ENCODE measurements at regions not wholly inside any gene's neighbourhood (a gene's known extent, or its start where the extent isn't known, plus 50 kb on each side); places are given as distances from the start of the nearest gene placed in this dataset.

- no peak overlapping the region for H3K4me3 ChIP-seq (ENCODE audit: low read length)
- no peak for TF ChIP-seq CTCF (conservative IDR thresholded peaks at IDR 0.05)
- no peak overlapping the region for H3K4me3 Mint-ChIP-seq
- no peaks in the 10 kb centered on the region for H3K4me1 ChIP-seq (ENCODE audit: control insufficient read depth, insufficient read depth, low read length)
- no peak overlapping the region for H3K27ac Mint-ChIP-seq
- H3K36me3 Mint-ChIP-seq (ENCODE audit: low read depth) = no peaks in the 10 kb centered on the region
- no peaks in the 10 kb centered on the region for H3K27me3 ChIP-seq (ENCODE audit: control insufficient read depth, insufficient read depth, low read length, poor library complexity, severe bottlenecking)
- H3K4me1 Mint-ChIP-seq = no peaks in the 10 kb centered on the region
- H3K27me3 Mint-ChIP-seq (ENCODE audit: insufficient read depth) = no peaks in the 10 kb centered on the region
- no peak overlapping the region for H3K9ac ChIP-seq (ENCODE audit: extremely low read depth, low read length, poor library complexity, severe bottlenecking)
- DNase-seq = no peak
- 83 to 92% methylated on average over 1 to 3 of the region's 4 CpGs for WGBS, 2 experiments (ENCODE audit: insufficient coverage in 1 of 2, insufficient read length in 1 of 2)
- no peaks in the 10 kb centered on the region for H3K9me3 Mint-ChIP-seq
- no peaks in the 10 kb centered on the region for H3K9me3 ChIP-seq (ENCODE audit: control insufficient read depth, low read length)
- no peak overlapping the region for H3K27ac ChIP-seq (ENCODE audit: low read depth, low read length)
- H3K36me3 ChIP-seq (ENCODE audit: control insufficient read depth, insufficient read depth, low read length) = no peaks in the 10 kb centered on the region
Measured at GRCh38 chr1:87844251-87844650, 515.6 kb downstream of the LMO4 start.

GRCh38 chr1:87851490-87851889 is 522.8 kb downstream of the LMO4 start:
- no peaks in the 10 kb centered on the region for H3K27me3 Mint-ChIP-seq (ENCODE audit: insufficient read depth)
- no peak overlapping the region for H3K9ac ChIP-seq (ENCODE audit: extremely low read depth, low read length, poor library complexity, severe bottlenecking)
- no peak overlapping the region for H3K27ac ChIP-seq (ENCODE audit: low read depth, low read length)
- no peak for TF ChIP-seq CTCF (conservative IDR thresholded peaks at IDR 0.05)
- no peaks in the 10 kb centered on the region for H3K4me1 Mint-ChIP-seq
- no peak overlapping the region for H3K4me3 ChIP-seq (ENCODE audit: low read length)
- H3K4me3 Mint-ChIP-seq = no peak overlapping the region
- no peaks in the 10 kb centered on the region for H3K9me3 ChIP-seq (ENCODE audit: control insufficient read depth, low read length)
- no peaks in the 10 kb centered on the region for H3K9me3 Mint-ChIP-seq
- no peaks in the 10 kb centered on the region for H3K4me1 ChIP-seq (ENCODE audit: control insufficient read depth, insufficient read depth, low read length)
- no peak overlapping the region for H3K27ac Mint-ChIP-seq
- DNase-seq = no peak
- no peaks in the 10 kb centered on the region for H3K36me3 Mint-ChIP-seq (ENCODE audit: low read depth)
- no peaks in the 10 kb centered on the region for H3K36me3 ChIP-seq (ENCODE audit: control insufficient read depth, insufficient read depth, low read length)
- H3K27me3 ChIP-seq (ENCODE audit: control insufficient read depth, insufficient read depth, low read length, poor library complexity, severe bottlenecking) = no peaks in the 10 kb centered on the region
- WGBS, 2 experiments (ENCODE audit: insufficient coverage in 1 of 2, insufficient read length in 1 of 2) = 86 to 88% methylated on average over 5 of the region's 5 CpGs

GRCh38 chr1:87852410-87853161 is 523.9 kb downstream of the LMO4 start:
- Mint-ChIP-seq H3K27ac (no peak overlapping the region), H3K36me3 (ENCODE audit: low read depth) (no peaks in the 10 kb centered on the region), H3K4me3 (no peak overlapping the region), H3K27me3 (ENCODE audit: insufficient read depth) (no peaks in the 10 kb centered on the region), H3K9me3 (peaks cover 1% of the 10 kb centered on the region), H3K4me1 (no peaks in the 10 kb centered on the region)
- H3K4me1 ChIP-seq (ENCODE audit: control insufficient read depth, insufficient read depth, low read length) = no peaks in the 10 kb centered on the region
- H3K27me3 ChIP-seq (ENCODE audit: control insufficient read depth, insufficient read depth, low read length, poor library complexity, severe bottlenecking) = no peaks in the 10 kb centered on the region
- H3K27ac ChIP-seq (ENCODE audit: low read depth, low read length) = no peak overlapping the region
- H3K9ac ChIP-seq (ENCODE audit: extremely low read depth, low read length, poor library complexity, severe bottlenecking) = no peak overlapping the region
- no peak overlapping the region for H3K4me3 ChIP-seq (ENCODE audit: low read length)
- no peaks in the 10 kb centered on the region for H3K9me3 ChIP-seq (ENCODE audit: control insufficient read depth, low read length)
- TF ChIP-seq CTCF (conservative IDR thresholded peaks at IDR 0.05) = no peak
- no peak for DNase-seq
- 90 to 100% methylated on average over 1 to 4 of the region's 4 CpGs for WGBS, 2 experiments (ENCODE audit: insufficient coverage in 1 of 2, insufficient read length in 1 of 2)
- H3K36me3 ChIP-seq (ENCODE audit: control insufficient read depth, insufficient read depth, low read length) = no peaks in the 10 kb centered on the region
